ENCODE measurements at regions not wholly inside any gene's neighbourhood (a gene's known extent, or its start where the extent isn't known, plus 50 kb on each side); places are given as distances from the start of the nearest gene placed in this dataset.

DNA sequence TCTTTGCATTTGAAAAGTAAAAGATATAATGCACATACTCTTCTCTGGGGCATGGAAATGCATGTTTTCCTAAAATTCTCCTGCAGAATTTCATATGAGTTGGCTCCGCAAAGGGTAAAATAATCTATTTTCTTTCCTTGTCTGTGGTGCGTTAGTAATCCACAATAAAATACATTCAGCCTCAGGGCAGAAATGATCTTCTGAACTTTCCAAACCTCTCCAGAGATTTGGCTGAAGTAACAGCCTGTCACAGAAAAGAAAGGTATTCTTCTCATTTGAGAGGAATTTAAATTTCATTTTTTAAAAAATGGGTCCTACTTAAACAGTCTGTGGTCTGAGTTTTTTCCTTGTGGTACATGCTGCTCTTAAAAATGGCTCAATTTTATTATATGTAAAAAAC, 182.7 kb upstream of the DCBLD2 start (continued):
- TF ChIP-seq, protein P1, sequence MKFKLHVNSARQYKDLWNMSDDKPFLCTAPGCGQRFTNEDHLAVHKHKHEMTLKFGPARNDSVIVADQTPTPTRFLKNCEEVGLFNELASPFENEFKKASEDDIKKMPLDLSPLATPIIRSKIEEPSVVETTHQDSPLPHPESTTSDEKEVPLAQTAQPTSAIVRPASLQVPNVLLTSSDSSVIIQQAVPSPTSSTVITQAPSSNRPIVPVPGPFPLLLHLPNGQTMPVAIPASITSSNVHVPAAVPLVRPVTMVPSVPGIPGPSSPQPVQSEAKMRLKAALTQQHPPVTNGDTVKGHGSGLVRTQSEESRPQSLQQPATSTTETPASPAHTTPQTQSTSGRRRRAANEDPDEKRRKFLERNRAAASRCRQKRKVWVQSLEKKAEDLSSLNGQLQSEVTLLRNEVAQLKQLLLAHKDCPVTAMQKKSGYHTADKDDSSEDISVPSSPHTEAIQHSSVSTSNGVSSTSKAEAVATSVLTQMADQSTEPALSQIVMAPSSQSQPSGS (IDR thresholded peaks at IDR 0.05; ENCODE audit: low read length) = no peak
- TF ChIP-seq CREB1 (IDR thresholded peaks at IDR 0.05; ENCODE audit: low read depth) = no peak

DNA sequence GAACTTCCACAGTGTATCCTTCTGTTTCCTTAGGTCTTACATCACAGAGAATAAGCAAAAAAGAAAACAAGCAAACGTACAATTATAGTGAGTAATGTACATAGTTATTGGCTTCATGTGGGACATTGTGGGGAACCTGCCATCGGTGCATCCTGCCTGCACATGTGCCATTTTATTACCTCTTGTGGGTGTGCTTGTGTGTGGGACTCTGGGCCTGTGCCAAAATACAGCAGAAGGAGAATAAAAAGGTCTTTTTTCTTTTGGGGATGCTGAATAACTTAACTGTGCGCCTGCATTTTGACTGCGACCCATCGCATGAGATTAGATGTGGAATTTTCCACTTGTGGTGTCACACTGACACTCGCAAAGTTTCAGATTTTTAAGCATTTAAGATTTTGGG, 169.6 kb upstream of the DCBLD2 start:
- Histone ChIP-seq H3K27ac (ENCODE audit: control insufficient read depth, insufficient read depth) (no peak overlapping the region), H2AFZ (ENCODE audit: control insufficient read depth, low read depth, low read length) (no peak overlapping the region), H3K9ac (ENCODE audit: control insufficient read depth, insufficient read depth, low read length) (no peak overlapping the region), H3K79me2 (ENCODE audit: control insufficient read depth, insufficient read depth, low read length) (no peaks in the 10 kb centered on the region), H3K4me3 (no peak overlapping the region), H3K9me3 (replicated peaks; ENCODE audit: control insufficient read depth, insufficient read depth, low read length) (no peaks in the 10 kb centered on the region), H3K4me1 (ENCODE audit: control insufficient read depth, insufficient read depth, low read length) (no peaks in the 10 kb centered on the region), H4K20me1 (ENCODE audit: control insufficient read depth, insufficient read depth) (no peaks in the 10 kb centered on the region), H3K4me2 (ENCODE audit: control insufficient read depth, insufficient read depth) (no peak overlapping the region), H3K27me3 (replicated peaks in 1 of 2; ENCODE audit: control insufficient read depth in 2 of 2, insufficient read depth in 2 of 2, low read length in 1 of 2) (no peaks in the 10 kb centered on the region; a peak in 1 of 4 replicates), H3K36me3 (ENCODE audit: control insufficient read depth in 2 of 2, insufficient read depth in 2 of 2, low read length in 1 of 2) (no peaks in the 10 kb centered on the region)
- ATAC-seq (no peak), FAIRE-seq (no peak), DNase-seq (ENCODE audit: low read depth, low spot score) (no peak)
- 90% methylated on average over 6 of the region's 6 CpGs for WGBS (ENCODE audit: insufficient coverage, insufficient replicate concordance, low lambda C conversion rate, missing lambda C conversion rate)
- CTCF ChIA-PET = no interaction called here
- SMC1A ChIA-PET (ENCODE audit: uncharacterized antibody, unreplicated experiment) = no interaction called here
- no peak for TF ChIP-seq CBX3 (IDR thresholded peaks at IDR 0.05; ENCODE audit: borderline replicate concordance, low read depth)
- TF ChIP-seq SMAD5 (IDR thresholded peaks at IDR 0.05; ENCODE audit: low read depth) = no peak
- TF ChIP-seq NBN (IDR thresholded peaks at IDR 0.05) = no peak
- TF ChIP-seq KDM1A (IDR thresholded peaks at IDR 0.05; ENCODE audit: borderline replicate concordance) = no peak
- TF ChIP-seq CREM (IDR thresholded peaks at IDR 0.05; ENCODE audit: low read depth) = no peak
- no peak for TF ChIP-seq SMAD1 (IDR thresholded peaks at IDR 0.05; ENCODE audit: low read depth, partially characterized antibody)
- TF ChIP-seq, protein P2, sequence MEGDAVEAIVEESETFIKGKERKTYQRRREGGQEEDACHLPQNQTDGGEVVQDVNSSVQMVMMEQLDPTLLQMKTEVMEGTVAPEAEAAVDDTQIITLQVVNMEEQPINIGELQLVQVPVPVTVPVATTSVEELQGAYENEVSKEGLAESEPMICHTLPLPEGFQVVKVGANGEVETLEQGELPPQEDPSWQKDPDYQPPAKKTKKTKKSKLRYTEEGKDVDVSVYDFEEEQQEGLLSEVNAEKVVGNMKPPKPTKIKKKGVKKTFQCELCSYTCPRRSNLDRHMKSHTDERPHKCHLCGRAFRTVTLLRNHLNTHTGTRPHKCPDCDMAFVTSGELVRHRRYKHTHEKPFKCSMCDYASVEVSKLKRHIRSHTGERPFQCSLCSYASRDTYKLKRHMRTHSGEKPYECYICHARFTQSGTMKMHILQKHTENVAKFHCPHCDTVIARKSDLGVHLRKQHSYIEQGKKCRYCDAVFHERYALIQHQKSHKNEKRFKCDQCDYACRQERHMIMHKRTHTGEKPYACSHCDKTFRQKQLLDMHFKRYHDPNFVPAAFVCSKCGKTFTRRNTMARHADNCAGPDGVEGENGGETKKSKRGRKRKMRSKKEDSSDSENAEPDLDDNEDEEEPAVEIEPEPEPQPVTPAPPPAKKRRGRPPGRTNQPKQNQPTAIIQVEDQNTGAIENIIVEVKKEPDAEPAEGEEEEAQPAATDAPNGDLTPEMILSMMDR (IDR thresholded peaks at IDR 0.05 in 2 of 3, conservative IDR thresholded peaks at IDR 0.05 in 1 of 3; ENCODE audit: control insufficient read depth in 2 of 3, extremely low read depth in 1 of 3, insufficient read depth in 1 of 3, low read depth in 3 of 3, low read length in 3 of 3) = no peak
- no peak for TF ChIP-seq FOS (IDR thresholded peaks at IDR 0.05; ENCODE audit: borderline replicate concordance, extremely low read depth, insufficient read length)
- intact Hi-C loops (cut with micrococcal nuclease; ENCODE audit: unreplicated experiment) = no loop called here
- BruUV-seq (replicated peaks) = no TSS peak
- RAD21 ChIA-PET (ENCODE audit: unreplicated experiment) = no interaction called here
- POLR2A ChIA-PET = no interaction called here
- in situ Hi-C loops (cut with MboI) = no loop called here
